ENCODE measurements at regions not wholly inside any gene's neighbourhood (a gene's known extent, or its start where the extent isn't known, plus 50 kb on each side); places are given as distances from the start of the nearest gene placed in this dataset.
"Not testable (repeated sequence)": the region's sequence is repeated elsewhere in the genome, so short reads cannot be mapped to it uniquely, and the experiment has no call there.

GRCh38 chr2:87629491-87630458 lies 118.1 kb upstream of the PLGLB2 start:
- not testable (repeated sequence) for TF ChIP-seq CTCF (optimal IDR thresholded peaks at IDR 0.05 in 1 of 3, IDR thresholded peaks at IDR 0.05 in 1 of 3, conservative IDR thresholded peaks at IDR 0.05 in 1 of 3; ENCODE audit: extremely low read depth in 1 of 3, insufficient read depth in 2 of 3, low read length in 3 of 3); EZH2 (IDR thresholded peaks at IDR 0.05; ENCODE audit: low read length)
